ENCODE measurements at regions not wholly inside any gene's neighbourhood (a gene's known extent, or its start where the extent isn't known, plus 50 kb on each side); places are given as distances from the start of the nearest gene placed in this dataset.

GRCh38 chr4:111388561-111388960 lies 756.7 kb upstream of the FAM241A start (continued):
- TF ChIP-seq CHD7 (IDR thresholded peaks at IDR 0.05; ENCODE audit: insufficient replicate concordance, low read length) (no peak), KDM4A (IDR thresholded peaks at IDR 0.05; ENCODE audit: low read depth, low read length, severe bottlenecking) (no peak), JUND (IDR thresholded peaks at IDR 0.05; ENCODE audit: low read length) (no peak), TAF1 (IDR thresholded peaks at IDR 0.05; ENCODE audit: low read depth, low read length) (no peak), HDAC6 (IDR thresholded peaks at IDR 0.05; ENCODE audit: low read depth, low read length) (no peak), TBP (IDR thresholded peaks at IDR 0.05; ENCODE audit: low read depth, low read length) (no peak), SP4 (IDR thresholded peaks at IDR 0.05; ENCODE audit: low read length) (no peak), YY1 (IDR thresholded peaks at IDR 0.05; ENCODE audit: low read depth, low read length) (no peak)
- TF ChIP-seq, protein P1, sequence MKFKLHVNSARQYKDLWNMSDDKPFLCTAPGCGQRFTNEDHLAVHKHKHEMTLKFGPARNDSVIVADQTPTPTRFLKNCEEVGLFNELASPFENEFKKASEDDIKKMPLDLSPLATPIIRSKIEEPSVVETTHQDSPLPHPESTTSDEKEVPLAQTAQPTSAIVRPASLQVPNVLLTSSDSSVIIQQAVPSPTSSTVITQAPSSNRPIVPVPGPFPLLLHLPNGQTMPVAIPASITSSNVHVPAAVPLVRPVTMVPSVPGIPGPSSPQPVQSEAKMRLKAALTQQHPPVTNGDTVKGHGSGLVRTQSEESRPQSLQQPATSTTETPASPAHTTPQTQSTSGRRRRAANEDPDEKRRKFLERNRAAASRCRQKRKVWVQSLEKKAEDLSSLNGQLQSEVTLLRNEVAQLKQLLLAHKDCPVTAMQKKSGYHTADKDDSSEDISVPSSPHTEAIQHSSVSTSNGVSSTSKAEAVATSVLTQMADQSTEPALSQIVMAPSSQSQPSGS (IDR thresholded peaks at IDR 0.05; ENCODE audit: low read length) = no peak
